ENCODE measurements at regions not wholly inside any gene's neighbourhood (a gene's known extent, or its start where the extent isn't known, plus 50 kb on each side); places are given as distances from the start of the nearest gene placed in this dataset.

DNA sequence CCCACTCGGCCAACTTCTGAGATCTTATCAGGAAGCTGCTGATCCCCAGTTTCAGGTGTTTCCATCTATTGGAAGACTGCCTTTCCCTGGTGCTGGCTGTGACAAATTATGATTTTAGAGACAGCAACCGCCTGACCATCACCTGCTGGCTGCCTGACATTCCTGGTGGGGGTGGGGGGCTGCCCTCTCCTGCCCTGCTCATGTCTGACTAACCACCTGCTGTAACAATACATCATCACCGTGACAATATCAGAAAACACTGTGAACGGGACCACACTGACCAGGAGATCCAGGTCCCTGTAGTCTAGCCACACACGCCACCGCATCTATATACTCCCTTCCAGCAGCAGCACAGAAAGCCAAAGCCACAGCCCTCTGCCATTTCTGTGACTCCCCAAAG, 537.5 kb downstream of the QKI start (continued):
- TF ChIP-seq CREB5 (CRISPR knock-in tag; IDR thresholded peaks at IDR 0.05; ENCODE audit: low read depth): no peak
- no peak for TF ChIP-seq PPARA (CRISPR knock-in tag; IDR thresholded peaks at IDR 0.05; ENCODE audit: borderline replicate concordance)
- TF ChIP-seq OSR1 (CRISPR knock-in tag; IDR thresholded peaks at IDR 0.05): no peak

DNA sequence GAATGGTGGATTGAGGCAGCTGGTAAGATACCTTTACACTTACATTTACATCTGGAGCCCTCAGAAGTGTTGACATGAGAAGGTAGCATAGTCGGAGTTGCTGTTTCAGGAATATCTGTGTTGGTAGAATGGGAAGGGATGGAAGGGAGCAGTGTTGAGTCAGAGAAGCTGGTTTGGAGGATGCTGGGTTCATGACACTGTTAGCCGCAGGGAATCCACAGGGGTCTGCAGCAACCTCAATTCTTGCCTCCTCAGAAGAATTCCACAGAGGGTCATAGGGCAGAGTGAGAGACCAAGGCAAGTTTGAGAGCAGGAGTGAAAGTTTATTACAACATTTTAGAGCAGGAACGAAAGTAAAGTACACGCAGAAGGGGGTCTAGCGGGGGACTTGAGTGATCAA, 536.8 kb downstream of the QKI start:
- no peak for ATAC-seq
- no peak for TF ChIP-seq ARNTL (CRISPR knock-in tag; IDR thresholded peaks at IDR 0.05; ENCODE audit: borderline replicate concordance, low read depth)
- no peak for TF ChIP-seq BACH2 (CRISPR knock-in tag; IDR thresholded peaks at IDR 0.05; ENCODE audit: borderline replicate concordance)
- no peak for TF ChIP-seq ISL1 (CRISPR knock-in tag; IDR thresholded peaks at IDR 0.05)
- TF ChIP-seq RARB (CRISPR knock-in tag; IDR thresholded peaks at IDR 0.05): no peak
- TF ChIP-seq ZNF565 (CRISPR knock-in tag; conservative IDR thresholded peaks at IDR 0.05; ENCODE audit: low read depth): no peak
- no peak for TF ChIP-seq ZFP3 (CRISPR knock-in tag; IDR thresholded peaks at IDR 0.05)
- no peak for TF ChIP-seq ESRRG (CRISPR knock-in tag; IDR thresholded peaks at IDR 0.05)
- no peak for TF ChIP-seq CSRNP3 (CRISPR knock-in tag; IDR thresholded peaks at IDR 0.05)

GRCh38 chr6:163950159-163950558, 535.6 kb downstream of the QKI start:
- TF ChIP-seq ARNTL (CRISPR knock-in tag; IDR thresholded peaks at IDR 0.05; ENCODE audit: borderline replicate concordance, low read depth): no peak
- TF ChIP-seq TCF4 (CRISPR knock-in tag; IDR thresholded peaks at IDR 0.05; ENCODE audit: borderline replicate concordance): no peak
- TF ChIP-seq ISL1 (CRISPR knock-in tag; IDR thresholded peaks at IDR 0.05): no peak
- TF ChIP-seq ESRRG (CRISPR knock-in tag; IDR thresholded peaks at IDR 0.05): no peak
- TF ChIP-seq BACH2 (CRISPR knock-in tag; IDR thresholded peaks at IDR 0.05; ENCODE audit: borderline replicate concordance): no peak
- TF ChIP-seq ZNF8 (CRISPR knock-in tag; IDR thresholded peaks at IDR 0.05): no peak
- TF ChIP-seq PPARA (CRISPR knock-in tag; IDR thresholded peaks at IDR 0.05; ENCODE audit: borderline replicate concordance): no peak
- TF ChIP-seq CSRNP3 (CRISPR knock-in tag; IDR thresholded peaks at IDR 0.05): no peak
- TF ChIP-seq TSHZ2 (CRISPR knock-in tag; IDR thresholded peaks at IDR 0.05): no peak
- no peak for TF ChIP-seq CREB5 (CRISPR knock-in tag; IDR thresholded peaks at IDR 0.05; ENCODE audit: low read depth)
- TF ChIP-seq, protein P1, sequence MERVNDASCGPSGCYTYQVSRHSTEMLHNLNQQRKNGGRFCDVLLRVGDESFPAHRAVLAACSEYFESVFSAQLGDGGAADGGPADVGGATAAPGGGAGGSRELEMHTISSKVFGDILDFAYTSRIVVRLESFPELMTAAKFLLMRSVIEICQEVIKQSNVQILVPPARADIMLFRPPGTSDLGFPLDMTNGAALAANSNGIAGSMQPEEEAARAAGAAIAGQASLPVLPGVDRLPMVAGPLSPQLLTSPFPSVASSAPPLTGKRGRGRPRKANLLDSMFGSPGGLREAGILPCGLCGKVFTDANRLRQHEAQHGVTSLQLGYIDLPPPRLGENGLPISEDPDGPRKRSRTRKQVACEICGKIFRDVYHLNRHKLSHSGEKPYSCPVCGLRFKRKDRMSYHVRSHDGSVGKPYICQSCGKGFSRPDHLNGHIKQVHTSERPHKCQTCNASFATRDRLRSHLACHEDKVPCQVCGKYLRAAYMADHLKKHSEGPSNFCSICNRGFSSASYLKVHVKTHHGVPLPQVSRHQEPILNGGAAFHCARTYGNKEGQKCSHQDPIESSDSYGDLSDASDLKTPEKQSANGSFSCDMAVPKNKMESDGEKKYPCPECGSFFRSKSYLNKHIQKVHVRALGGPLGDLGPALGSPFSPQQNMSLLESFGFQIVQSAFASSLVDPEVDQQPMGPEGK (CRISPR knock-in tag; IDR thresholded peaks at IDR 0.05; ENCODE audit: borderline replicate concordance): no peak
- TF ChIP-seq RARB (CRISPR knock-in tag; IDR thresholded peaks at IDR 0.05): no peak
- no peak for TF ChIP-seq OSR1 (CRISPR knock-in tag; IDR thresholded peaks at IDR 0.05)
- TF ChIP-seq CSDC2 (CRISPR knock-in tag; IDR thresholded peaks at IDR 0.05): no peak
- no peak for ATAC-seq

- no peak for ATAC-seq
- TF ChIP-seq CREB5 (CRISPR knock-in tag; IDR thresholded peaks at IDR 0.05; ENCODE audit: low read depth) (no peak), SNAI2 (CRISPR knock-in tag; IDR thresholded peaks at IDR 0.05) (no peak), CSDC2 (CRISPR knock-in tag; IDR thresholded peaks at IDR 0.05) (no peak), ARNTL (CRISPR knock-in tag; IDR thresholded peaks at IDR 0.05; ENCODE audit: borderline replicate concordance, low read depth) (no peak), TSHZ2 (CRISPR knock-in tag; IDR thresholded peaks at IDR 0.05) (no peak), GLIS3 (CRISPR knock-in tag; IDR thresholded peaks at IDR 0.05) (no peak)
Measured at GRCh38 chr6:163949431-163949830, 534.9 kb downstream of the QKI start.

Data from SK-N-SH treated with all-trans-retinoic acid at 6 μM for 48 hours (cell line).